GM23248 (cell line): ENCODE measurements at regions not wholly inside any gene's neighbourhood (a gene's known extent, or its start where the extent isn't known, plus 50 kb on each side); places are given as distances from the start of the nearest gene placed in this dataset.

Experiments used
- EZH2 ChIP-seq: fragments of 200-600 bp; sonication (generic); IDR thresholded peaks from 2 replicates; pipeline ENCODE4 v1.6.1; 2018; ENCODE audit warnings: antibody characterized with exemption, mild to moderate bottlenecking; ENCODE audit not compliant: insufficient read depth, poor library complexity, severe bottlenecking
- EZH2phosphoT487 ChIP-seq: fragments of 200-600 bp; sonication (generic); IDR thresholded peaks from 2 replicates; pipeline ENCODE4 v1.6.1; 2018; ENCODE audit warnings: antibody characterized with exemption, moderate library complexity, mild to moderate bottlenecking, low read depth; ENCODE audit not compliant: insufficient read depth

- TF ChIP-seq EZH2 (no peak), EZH2phosphoT487 (no peak)
Observed at GRCh38 chrX:131942034-131942433, 81.1 kb upstream of the STK26 start.
